CD14-positive monocyte (primary cell): ENCODE measurements at regions not wholly inside any gene's neighbourhood (a gene's known extent, or its start where the extent isn't known, plus 50 kb on each side); places are given as distances from the start of the nearest gene placed in this dataset.

Experiments
- DNase-seq, 3 donors: peaks; one replicate each; pipeline ENCODE4 v3.0.0-alpha.2; 2011 to 2022
- H2AFZ ChIP-seq: 2 replicates; pipeline ENCODE4 v1.6.0; 2012; ENCODE audit warnings: mild to moderate bottlenecking, low read depth, low read length, inconsistent platforms; ENCODE audit not compliant: insufficient read depth, poor library complexity, severe bottlenecking
- H3K27ac ChIP-seq, 2 donors: 1 replicate in 1 of 2; 2 replicates in 1 of 2; pipeline ENCODE4 v1.5.1; 2012 to 2013; ENCODE audit warnings: low read length in 2 of 2, control low read depth in 1 of 2, inconsistent platforms in 1 of 2, low read depth in 1 of 2, mild to moderate bottlenecking in 1 of 2
- H3K27me3 ChIP-seq, 2 donors: one replicate each; pipeline versions ENCODE4 v1.6.0 to v1.6.1; 2011 to 2013; ENCODE audit warnings: low read length in 2 of 2; ENCODE audit not compliant: control insufficient read depth in 2 of 2, insufficient read depth in 2 of 2
- H3K36me3 ChIP-seq, 2 donors: replicated peaks in 1 of 2; 1 replicate in 1 of 2; 2 replicates in 1 of 2; pipeline versions ENCODE4 v1.5.1 to v1.6.1; 2012 to 2013; ENCODE audit warnings: low read length in 2 of 2, control low read depth in 1 of 2, inconsistent platforms in 1 of 2, mild to moderate bottlenecking in 1 of 2; ENCODE audit not compliant: insufficient read depth in 2 of 2, control insufficient read depth in 1 of 2
- H3K4me1 ChIP-seq, 2 donors: 1 replicate in 1 of 2; 2 replicates in 1 of 2; pipeline versions ENCODE4 v1.5.1 to v1.6.1; 2012 to 2013; ENCODE audit warnings: low read length in 2 of 2, control low read depth in 1 of 2, inconsistent platforms in 1 of 2, mild to moderate bottlenecking in 1 of 2, moderate library complexity in 1 of 2; ENCODE audit not compliant: insufficient read depth in 2 of 2, control insufficient read depth in 1 of 2
- H3K4me2 ChIP-seq: replicated peaks from 2 replicates; pipeline ENCODE3; 2012; ENCODE audit warnings: low read length, moderate library complexity, mild to moderate bottlenecking; ENCODE audit not compliant: poor library complexity, severe bottlenecking; ENCODE audit errors: extremely low read depth
- H3K4me3 ChIP-seq, 3 experiments: fragments of 200-600 bp in 1 of 3; sonication (generic) in 1 of 3; replicated peaks in 1 of 3; 1 replicate in 2 of 3; 2 replicates in 1 of 3; pipeline ENCODE4 v1.5.1; 2011 to 2013; ENCODE audit warnings: low read length in 3 of 3, mild to moderate bottlenecking in 3 of 3, control low read depth in 2 of 3, low read depth in 2 of 3, inconsistent platforms in 1 of 3, moderate library complexity in 1 of 3
- H3K79me2 ChIP-seq: 2 replicates; pipeline ENCODE4 v1.6.0; 2012; ENCODE audit warnings: mild to moderate bottlenecking, control low read depth, inconsistent platforms, low read length, moderate library complexity; ENCODE audit not compliant: insufficient read depth
- H3K9ac ChIP-seq: 2 replicates; pipeline ENCODE4 v1.6.0; 2017; ENCODE audit warnings: low read length, mild to moderate bottlenecking; ENCODE audit not compliant: insufficient read depth, poor library complexity, severe bottlenecking
- H3K9me3 ChIP-seq, 2 donors: replicated peaks in 1 of 2; 1 replicate in 1 of 2; 2 replicates in 1 of 2; pipeline versions ENCODE4 v1.5.1 to v1.6.1; 2012 to 2013; ENCODE audit warnings: low read length in 2 of 2, control low read depth in 1 of 2; ENCODE audit not compliant: control insufficient read depth in 1 of 2, insufficient read depth in 1 of 2
- H4K20me1 ChIP-seq: 2 replicates; pipeline ENCODE4 v1.6.0; 2012; ENCODE audit warnings: mild to moderate bottlenecking, low read length, control low read depth, moderate library complexity; ENCODE audit not compliant: insufficient read depth
- H3K27ac Mint-ChIP-seq, 7 donors: one replicate each; pipeline ENCODE4 v1.8.0; 2020; ENCODE audit warnings: mild to moderate bottlenecking in 7 of 7, mixed read lengths in 7 of 7, moderate library complexity in 6 of 7, inconsistent platforms in 2 of 7
- H3K27me3 Mint-ChIP-seq, 3 donors: one replicate each; pipeline ENCODE4 v1.8.0; 2021 to 2022; ENCODE audit warnings: low read depth in 3 of 3, mild to moderate bottlenecking in 3 of 3, mixed read lengths in 3 of 3, moderate library complexity in 3 of 3, inconsistent platforms in 1 of 3
- H3K36me3 Mint-ChIP-seq, 2 donors: one replicate each; pipeline ENCODE4 v1.8.0; 2020; ENCODE audit warnings: mixed read lengths in 2 of 2, inconsistent platforms in 1 of 2, mild to moderate bottlenecking in 1 of 2
- H3K4me1 Mint-ChIP-seq: one replicate; pipeline ENCODE4 v1.8.0; 2020; ENCODE audit warnings: mild to moderate bottlenecking, mixed read lengths
- H3K4me3 Mint-ChIP-seq, 2 donors: one replicate each; pipeline ENCODE4 v1.8.0; 2020; ENCODE audit warnings: mild to moderate bottlenecking in 2 of 2, mixed read lengths in 2 of 2, moderate library complexity in 1 of 2
- H3K9me3 Mint-ChIP-seq, 7 donors: one replicate each; pipeline ENCODE4 v1.8.0; 2020 to 2022; ENCODE audit warnings: mixed read lengths in 7 of 7, mild to moderate bottlenecking in 6 of 7, moderate library complexity in 6 of 7, inconsistent platforms in 2 of 7
- WGBS: methylation state at CpG from one replicate; pipeline ENCODE4 v1.1.5; 2013; ENCODE audit warnings: missing lambda C conversion rate; ENCODE audit not compliant: insufficient coverage; 5-methylcytosine and 5-hydroxymethylcytosine counted together
- intact Hi-C, 2 donors: fragments of 100-400 bp; cut with micrococcal nuclease; formaldehyde crosslinking; loops; one replicate each; pipeline versions ENCODE4 v1.15.0 to v1.15.1; 2023
- TF ChIP-seq, protein P1 (sequence below): fragments of 200-600 bp; IDR thresholded peaks from one replicate; pipeline ENCODE4 v1.8.0; 2022; ENCODE audit warnings: antibody characterized with exemption, mild to moderate bottlenecking

DNA sequence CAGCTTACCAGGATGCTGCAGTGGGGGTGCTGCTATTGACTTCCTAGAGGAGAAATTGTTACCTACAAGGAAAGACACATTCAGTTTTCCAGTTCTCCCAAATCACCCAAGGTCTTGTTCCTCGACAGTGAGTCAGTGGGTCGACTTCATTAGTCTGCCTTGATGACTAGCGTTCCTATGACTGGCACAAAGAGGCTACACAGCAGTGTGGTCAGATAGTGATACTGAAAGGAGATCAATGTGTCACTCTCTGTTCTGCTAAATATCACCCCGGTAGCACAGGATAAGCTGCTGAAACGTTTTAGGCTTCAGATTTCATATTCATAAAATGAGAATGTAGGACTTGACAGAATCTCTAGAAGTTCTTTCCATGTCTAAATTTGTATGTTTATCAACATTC lies 357.4 kb downstream of the LMX1A start:
- H3K79me2 ChIP-seq, result no peaks in the 10 kb centered on the region
- no peaks in the 10 kb centered on the region for H3K9me3 ChIP-seq
- Mint-ChIP-seq H3K36me3 (no peaks in the 10 kb centered on the region), H3K4me3 (no peak overlapping the region), H3K9me3 (peaks cover 0 to 5% (median 2%) of the 10 kb centered on the region in 7 donors), H3K27ac (no peak overlapping the region), H3K27me3 (no peaks in the 10 kb centered on the region), H3K4me1 (no peaks in the 10 kb centered on the region)
- no peak overlapping the region for H3K4me2 ChIP-seq
- no peaks in the 10 kb centered on the region for H3K27me3 ChIP-seq
- no peak for DNase-seq
- no peaks in the 10 kb centered on the region for H3K36me3 ChIP-seq
- no peak overlapping the region for H3K4me3 ChIP-seq
- TF ChIP-seq, protein P1, sequence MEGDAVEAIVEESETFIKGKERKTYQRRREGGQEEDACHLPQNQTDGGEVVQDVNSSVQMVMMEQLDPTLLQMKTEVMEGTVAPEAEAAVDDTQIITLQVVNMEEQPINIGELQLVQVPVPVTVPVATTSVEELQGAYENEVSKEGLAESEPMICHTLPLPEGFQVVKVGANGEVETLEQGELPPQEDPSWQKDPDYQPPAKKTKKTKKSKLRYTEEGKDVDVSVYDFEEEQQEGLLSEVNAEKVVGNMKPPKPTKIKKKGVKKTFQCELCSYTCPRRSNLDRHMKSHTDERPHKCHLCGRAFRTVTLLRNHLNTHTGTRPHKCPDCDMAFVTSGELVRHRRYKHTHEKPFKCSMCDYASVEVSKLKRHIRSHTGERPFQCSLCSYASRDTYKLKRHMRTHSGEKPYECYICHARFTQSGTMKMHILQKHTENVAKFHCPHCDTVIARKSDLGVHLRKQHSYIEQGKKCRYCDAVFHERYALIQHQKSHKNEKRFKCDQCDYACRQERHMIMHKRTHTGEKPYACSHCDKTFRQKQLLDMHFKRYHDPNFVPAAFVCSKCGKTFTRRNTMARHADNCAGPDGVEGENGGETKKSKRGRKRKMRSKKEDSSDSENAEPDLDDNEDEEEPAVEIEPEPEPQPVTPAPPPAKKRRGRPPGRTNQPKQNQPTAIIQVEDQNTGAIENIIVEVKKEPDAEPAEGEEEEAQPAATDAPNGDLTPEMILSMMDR, result no peak
- H2AFZ ChIP-seq, result no peak overlapping the region
- 92% methylated on average over 2 of the region's 5 CpGs for WGBS
- no peak overlapping the region for H3K9ac ChIP-seq
- no peaks in the 10 kb centered on the region for H3K4me1 ChIP-seq
- H3K27ac ChIP-seq, result no peak overlapping the region
- H4K20me1 ChIP-seq, result no peaks in the 10 kb centered on the region
- intact Hi-C loops, result no loop called here

DNA sequence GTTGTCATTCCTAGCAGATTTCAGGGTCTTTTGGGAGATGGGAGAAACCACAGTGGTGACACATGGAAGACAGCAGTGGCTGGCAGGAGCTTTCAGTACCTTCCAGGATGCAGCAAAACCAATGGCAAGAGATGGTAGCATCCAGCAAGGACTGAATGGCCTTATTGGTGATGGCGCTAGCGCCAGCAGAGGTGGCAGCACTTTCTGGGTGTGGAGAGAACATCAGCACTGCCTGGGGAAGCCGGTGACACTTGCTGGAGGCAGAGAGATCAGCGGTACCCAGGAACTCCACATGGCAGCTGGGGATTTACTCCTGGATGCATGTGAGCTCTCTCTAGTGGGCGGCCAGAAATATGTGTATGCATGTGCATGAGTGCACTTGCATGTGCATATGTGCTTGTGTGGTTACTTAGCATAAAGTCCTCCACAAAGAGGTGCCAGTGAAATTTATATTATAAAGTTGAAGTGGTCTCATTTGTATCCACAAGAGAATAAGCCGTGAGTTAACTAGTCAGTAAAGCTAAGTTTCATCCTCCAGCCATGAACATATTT lies 364.7 kb downstream of the LMX1A start:
- no peaks in the 10 kb centered on the region for H4K20me1 ChIP-seq
- WGBS, result 92% methylated on average over 5 of the region's 6 CpGs
- Mint-ChIP-seq H3K9me3 (peaks cover 0 to 3% (median 2%) of the 10 kb centered on the region in 7 donors), H3K4me3 (no peak overlapping the region), H3K27ac (no peak overlapping the region), H3K27me3 (peaks cover 0 to 6% (median 0%) of the 10 kb centered on the region in 3 donors), H3K4me1 (no peaks in the 10 kb centered on the region), H3K36me3 (no peaks in the 10 kb centered on the region)
- H3K4me2 ChIP-seq, result no peak overlapping the region
- H2AFZ ChIP-seq, result no peak overlapping the region
- TF ChIP-seq, protein P1, result no peak
- DNase-seq, result no peak
- peaks cover 0 to 7% of the 10 kb centered on the region in 2 donors for H3K9me3 ChIP-seq
- no peak overlapping the region for H3K9ac ChIP-seq
- H3K27ac ChIP-seq, result no peak overlapping the region
- no peaks in the 10 kb centered on the region for H3K36me3 ChIP-seq
- no peaks in the 10 kb centered on the region for H3K79me2 ChIP-seq
- no peaks in the 10 kb centered on the region for H3K4me1 ChIP-seq
- H3K4me3 ChIP-seq, result no peak overlapping the region
- intact Hi-C loops, result no loop called here
- no peaks in the 10 kb centered on the region for H3K27me3 ChIP-seq
